GM21825 (cell line): ENCODE measurements at regions not wholly inside any gene's neighbourhood (a gene's known extent, or its start where the extent isn't known, plus 50 kb on each side); places are given as distances from the start of the nearest gene placed in this dataset.

Experiments
- ATAC-seq: cut with Tn5 transposase; IDR thresholded peaks from one replicate; pipeline ENCODE4 v1.9.1; 2021; ENCODE audit warnings: mild to moderate bottlenecking, moderate library complexity; ENCODE audit not compliant: unreplicated experiment

GRCh38 chr22:49590851-49591445, 236.7 kb downstream of the BRD1 start:
- no peak for ATAC-seq

- no peak for ATAC-seq
Observed at GRCh38 chr22:49590381-49590780, 237.3 kb downstream of the BRD1 start.

GRCh38 chr22:49589811-49590210, 237.9 kb downstream of the BRD1 start:
- ATAC-seq: no peak

- no peak for ATAC-seq
Observed at GRCh38 chr22:49589301-49589700, 238.4 kb downstream of the BRD1 start.

GRCh38 chr22:49588739-49589138, 238.9 kb downstream of the BRD1 start:
- ATAC-seq: no peak

- no peak for ATAC-seq
Observed at GRCh38 chr22:49587987-49588386, 239.7 kb downstream of the BRD1 start.

- ATAC-seq: no peak
Observed at GRCh38 chr22:49587421-49587820, 240.3 kb downstream of the BRD1 start.

GRCh38 chr22:49586873-49587272, 240.8 kb downstream of the BRD1 start:
- no peak for ATAC-seq

GRCh38 chr22:49586244-49586748, 241.4 kb downstream of the BRD1 start:
- no peak for ATAC-seq

GRCh38 chr22:49585461-49586243, 242.0 kb downstream of the BRD1 start:
- ATAC-seq: no peak

- ATAC-seq: no peak
Observed at GRCh38 chr22:49583886-49584505, 243.7 kb downstream of the BRD1 start.

GRCh38 chr22:49583341-49583740, 244.3 kb downstream of the BRD1 start:
- no peak for ATAC-seq

- ATAC-seq: no peak
Observed at GRCh38 chr22:49582678-49583077, 245.0 kb downstream of the BRD1 start.

GRCh38 chr22:49582181-49582580, 245.5 kb downstream of the BRD1 start:
- ATAC-seq: no peak

GRCh38 chr22:49580024-49580423, 247.6 kb downstream of the BRD1 start:
- no peak for ATAC-seq

GRCh38 chr22:49577168-49578060, 250.3 kb downstream of the BRD1 start:
- no peak for ATAC-seq

- no peak for ATAC-seq
Observed at GRCh38 chr22:49576241-49577141, 251.2 kb downstream of the BRD1 start.

- no peak for ATAC-seq
Observed at GRCh38 chr22:49575703-49576081, 252.0 kb downstream of the BRD1 start.

GRCh38 chr22:49574881-49575702, 252.6 kb downstream of the BRD1 start:
- ATAC-seq: no peak
